ENCODE measurements at regions not wholly inside any gene's neighbourhood (a gene's known extent, or its start where the extent isn't known, plus 50 kb on each side); places are given as distances from the start of the nearest gene placed in this dataset.

- TF ChIP-seq CTCF (conservative IDR thresholded peaks at IDR 0.05) = no peak
- H3K27ac ChIP-seq = no peak overlapping the region
Observed at GRCh38 chr6:167398214-167399050, 73.5 kb downstream of the TTLL2 start.

- TF ChIP-seq CTCF (conservative IDR thresholded peaks at IDR 0.05) = no peak
Observed at GRCh38 chr6:167399051-167399387, 74.1 kb downstream of the TTLL2 start.

GRCh38 chr6:167399599-167399998 is 74.7 kb downstream of the TTLL2 start:
- H3K27ac ChIP-seq = no peak overlapping the region
- no peak for TF ChIP-seq CTCF (conservative IDR thresholded peaks at IDR 0.05)

More at GRCh38 chr6:167399051-167399387, 74.1 kb downstream of the TTLL2 start:
- H3K27ac ChIP-seq = no peak overlapping the region

- TF ChIP-seq CTCF (conservative IDR thresholded peaks at IDR 0.05) = no peak
- no peak overlapping the region for H3K27ac ChIP-seq
Observed at GRCh38 chr6:167400482-167401138, 75.7 kb downstream of the TTLL2 start.

GRCh38 chr6:167401525-167402194 is 76.8 kb downstream of the TTLL2 start:
- no peak for TF ChIP-seq CTCF (conservative IDR thresholded peaks at IDR 0.05)

GRCh38 chr6:167402195-167402686 is 77.4 kb downstream of the TTLL2 start:
- no peak overlapping the region for H3K27ac ChIP-seq
- TF ChIP-seq CTCF (conservative IDR thresholded peaks at IDR 0.05) = no peak

More at GRCh38 chr6:167401525-167402194, 76.8 kb downstream of the TTLL2 start:
- H3K27ac ChIP-seq = no peak overlapping the region

- TF ChIP-seq CTCF (conservative IDR thresholded peaks at IDR 0.05) = no peak
- no peak overlapping the region for H3K27ac ChIP-seq
Observed at GRCh38 chr6:167403427-167403826, 78.5 kb downstream of the TTLL2 start.
